Right hindlimb (tissue), 1 donor: ENCODE measurements at regions not wholly inside any gene's neighbourhood (a gene's known extent, or its start where the extent isn't known, plus 50 kb on each side); places are given as distances from the start of the nearest gene placed in this dataset.
"Not testable (repeated sequence)": the region's sequence is repeated elsewhere in the genome, so short reads cannot be mapped to it uniquely, and the experiment has no call there.

Experiments used
- DNase-seq: peaks from one replicate; pipeline ENCODE4 v3.0.0-alpha.2; 2018

DNA sequence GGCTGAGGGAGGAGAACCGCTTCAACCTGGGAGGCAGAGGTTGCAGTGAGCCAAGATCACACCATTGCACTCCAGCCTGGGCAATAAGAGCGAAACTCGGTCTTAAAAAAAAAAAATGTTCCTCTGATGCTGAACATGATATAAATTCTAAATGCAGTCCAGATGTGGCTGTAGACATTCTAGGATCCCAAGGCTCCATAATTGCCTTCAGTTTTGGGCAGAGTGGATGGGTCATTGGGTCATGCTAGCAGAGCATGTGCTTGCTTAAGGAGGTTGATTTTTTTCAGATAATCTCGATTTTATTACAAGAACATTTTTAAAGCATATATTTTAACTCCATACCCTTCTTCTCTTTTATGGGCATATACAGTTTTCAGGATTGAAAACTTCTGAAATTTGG lies 112.0 kb downstream of the UTRN start:
- DNase-seq: no peak

DNA sequence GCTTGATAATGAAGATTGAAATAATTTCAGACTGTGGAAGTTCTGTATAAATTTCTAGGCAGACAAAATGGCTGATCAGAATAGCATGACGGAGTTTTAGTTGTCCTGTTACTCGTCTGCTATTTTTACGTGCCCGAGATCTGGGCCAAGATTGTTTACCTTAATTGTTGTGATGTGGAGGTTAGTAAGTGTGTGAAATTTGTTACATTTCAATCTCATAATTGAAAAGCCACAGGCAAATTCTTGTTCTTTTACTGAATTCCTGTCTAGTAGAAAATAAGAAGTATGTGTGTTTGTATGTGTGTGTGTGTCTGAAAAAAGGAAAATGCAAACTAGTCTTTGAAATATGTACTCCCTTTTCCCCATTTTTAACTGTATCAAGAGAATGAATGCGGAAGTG lies 115.2 kb downstream of the UTRN start:
- no peak for DNase-seq

DNA sequence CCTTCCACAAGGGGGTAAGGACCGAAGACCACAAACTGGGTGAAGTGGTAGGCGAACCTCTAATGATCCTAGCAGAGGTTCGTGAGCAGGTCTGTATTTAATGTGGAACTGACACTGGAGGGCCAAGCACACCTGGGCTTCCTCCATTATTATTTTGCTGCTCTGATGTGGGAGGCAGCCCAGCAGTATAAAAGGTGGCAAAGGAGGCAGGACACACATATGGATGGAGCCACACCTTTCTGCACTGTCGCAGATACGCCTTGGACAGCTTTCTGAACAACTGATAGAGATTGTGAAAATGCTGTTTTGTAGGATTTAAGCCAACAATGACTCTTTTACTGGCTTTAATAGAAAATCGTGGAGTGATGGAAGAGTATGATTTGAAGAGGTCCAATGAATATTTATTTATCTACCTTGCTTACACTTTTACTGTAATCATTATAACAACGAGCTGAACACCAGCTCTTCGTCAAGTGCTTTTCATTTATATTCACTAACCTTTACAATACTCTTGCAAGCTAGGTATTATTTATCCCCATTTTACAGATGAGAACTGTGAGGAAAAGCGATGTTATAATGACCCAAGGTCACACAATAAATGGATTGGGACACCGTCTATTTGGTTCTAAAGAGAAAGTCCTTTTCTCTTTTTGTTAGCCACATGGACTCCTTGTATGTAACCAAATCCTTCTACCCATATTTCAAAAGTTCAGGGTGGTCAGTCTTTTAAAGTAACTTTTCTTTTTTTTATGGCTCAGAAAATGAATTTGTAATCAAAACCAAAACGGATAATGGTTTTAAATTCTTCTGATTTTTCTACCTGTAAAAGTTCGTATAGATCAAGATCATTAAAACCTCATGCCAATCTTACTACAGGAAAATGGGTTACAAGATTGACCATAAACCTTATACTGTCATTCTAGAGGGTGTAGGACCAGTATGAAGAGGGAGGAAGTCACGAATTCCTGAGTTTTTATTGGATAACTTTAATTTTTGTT lies 116.9 kb downstream of the UTRN start:
- DNase-seq: no peak

DNA sequence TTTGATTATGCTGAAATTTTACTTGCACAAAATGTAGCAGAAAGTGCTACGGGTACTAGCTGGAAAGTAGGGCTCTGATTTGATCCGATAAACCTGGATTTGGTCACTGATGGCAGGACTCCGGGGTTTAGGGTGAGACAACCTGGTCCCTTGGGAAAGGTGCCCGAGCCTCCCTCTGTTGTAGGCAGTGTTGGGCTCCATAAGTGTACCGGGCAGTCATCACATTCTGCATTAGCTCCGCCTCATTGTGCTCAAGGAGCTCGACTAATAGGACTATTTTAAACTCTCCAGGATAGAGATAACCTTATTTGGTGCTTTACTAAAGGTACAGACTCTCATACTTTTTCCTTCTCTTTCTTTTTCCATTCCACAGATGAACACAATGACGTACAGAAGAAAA lies 117.6 kb downstream of the UTRN start:
- no peak for DNase-seq

DNA sequence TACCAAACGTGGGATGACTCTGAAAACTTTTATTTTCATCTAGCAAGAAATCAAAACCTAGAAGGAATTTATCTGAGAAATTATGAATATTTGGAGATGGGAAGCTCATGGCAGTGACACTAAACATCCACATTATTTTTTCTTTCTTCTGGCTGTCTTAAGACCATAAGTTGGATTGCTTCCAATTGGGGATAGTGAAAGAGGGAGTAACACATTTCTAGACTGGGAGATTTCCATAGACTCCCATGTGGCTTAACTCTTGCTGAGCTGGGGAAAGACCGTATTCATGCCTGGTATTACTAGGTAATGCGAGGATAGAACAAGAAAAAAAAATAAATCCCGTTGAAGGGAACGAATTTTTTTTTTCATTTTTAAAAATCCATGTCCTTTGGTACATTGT lies 120.0 kb downstream of the UTRN start:
- no peak for DNase-seq

DNA sequence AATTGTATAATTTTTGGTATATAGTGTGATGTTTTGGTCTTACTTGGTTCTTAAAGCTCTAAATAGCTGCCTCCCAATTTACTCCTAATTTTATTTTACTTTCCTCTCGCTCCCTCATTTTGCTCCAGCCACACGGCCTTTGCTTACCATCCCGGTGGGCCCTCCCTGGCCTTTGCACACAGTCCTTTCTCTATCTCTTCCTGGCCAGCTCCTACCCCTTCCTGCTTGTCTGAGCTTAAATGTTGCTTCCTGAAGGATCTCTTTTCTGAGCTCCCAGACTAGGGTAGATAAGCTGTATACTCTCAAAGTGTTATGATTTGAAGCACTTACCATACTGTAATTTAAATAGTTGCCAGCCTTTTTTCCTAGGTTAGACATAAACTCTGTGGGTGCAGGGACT lies 121.7 kb downstream of the UTRN start:
- no peak for DNase-seq

DNA sequence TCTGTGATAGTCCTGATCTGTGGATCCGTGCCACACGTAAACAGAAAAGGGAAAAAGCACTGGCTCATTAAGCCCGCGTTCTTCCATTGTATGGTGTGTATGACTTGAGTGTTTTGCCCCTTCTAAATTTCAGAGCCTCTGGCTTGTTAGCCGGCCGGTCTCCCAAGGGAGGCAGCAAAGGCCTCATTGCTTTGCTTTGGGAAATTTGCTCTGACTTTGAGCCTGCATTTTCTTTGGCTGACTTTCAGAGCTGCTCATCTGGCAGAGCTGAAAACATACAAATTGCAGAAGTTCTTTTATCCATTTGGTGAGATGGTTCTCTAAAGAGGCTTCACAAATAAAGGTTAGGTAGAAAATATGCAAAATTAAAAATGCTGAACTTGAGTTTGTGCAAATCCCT lies 123.0 kb downstream of the UTRN start:
- peak; percentile 56 for DNase-seq

DNA sequence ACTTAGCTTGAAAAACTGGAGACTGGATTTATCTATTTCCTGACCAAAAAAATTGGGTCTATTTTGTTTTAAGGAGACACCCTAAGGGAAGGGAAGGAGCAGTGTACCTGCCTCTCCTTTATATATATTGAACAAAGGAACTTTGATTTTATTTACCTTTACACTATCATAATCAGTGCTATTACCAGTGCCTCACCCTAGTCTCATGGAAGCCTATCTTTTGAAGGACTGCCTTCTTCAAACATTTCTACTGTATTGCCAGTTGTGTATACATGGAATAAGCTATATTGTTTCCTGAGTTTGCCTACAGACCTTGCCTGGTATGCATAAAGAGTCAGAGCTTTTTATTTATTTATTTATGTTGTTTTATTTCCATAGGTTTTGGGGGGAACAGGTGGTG lies 124.9 kb downstream of the UTRN start:
- no peak for DNase-seq

DNA sequence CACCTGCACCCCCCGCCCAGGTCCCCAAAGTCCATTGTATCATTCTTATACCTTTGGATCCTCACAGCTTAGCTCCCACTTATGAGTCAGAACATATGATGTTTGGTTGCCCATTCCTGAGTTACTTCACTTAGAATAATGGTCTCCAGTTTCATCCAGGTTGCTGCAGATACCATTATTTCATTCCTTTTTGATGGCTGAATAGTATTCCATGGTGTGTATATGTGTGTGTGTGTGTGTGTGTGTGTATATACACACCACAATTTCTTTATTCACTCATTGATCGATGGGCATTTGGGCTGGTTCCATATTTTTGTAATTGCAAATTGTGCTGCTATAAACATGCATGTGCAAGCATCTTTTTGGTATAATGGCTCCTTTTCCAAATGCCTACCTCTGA lies 125.4 kb downstream of the UTRN start:
- not testable (repeated sequence) for DNase-seq

DNA sequence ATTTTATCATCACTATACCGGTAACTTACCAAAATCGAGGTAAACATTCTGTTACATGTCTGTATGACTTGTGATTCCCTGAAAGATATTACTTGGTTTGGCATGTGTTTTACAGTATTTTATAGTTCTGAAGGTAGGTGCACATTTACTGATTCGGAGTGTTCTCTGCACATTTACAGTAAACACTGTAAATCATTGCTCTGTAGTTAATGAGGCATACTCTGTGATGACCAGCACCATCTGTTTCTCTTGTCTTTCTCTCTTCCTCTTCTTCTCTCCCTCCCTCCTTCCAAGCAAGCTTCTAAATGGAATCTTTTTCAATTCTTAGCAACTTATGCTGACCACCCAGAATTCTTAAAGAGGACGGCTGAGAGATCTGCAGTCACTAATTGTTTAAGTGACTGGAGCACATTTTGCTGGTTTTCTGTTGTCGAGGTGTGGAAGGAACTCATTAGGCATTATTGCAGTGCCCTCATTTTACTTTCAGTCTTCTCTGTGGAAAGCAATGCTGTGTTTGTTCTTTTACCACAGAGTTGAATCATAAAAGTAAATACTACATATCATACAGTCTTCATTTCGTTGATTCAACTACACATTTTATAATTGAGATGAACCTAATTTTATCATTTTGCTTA lies 126.5 kb downstream of the UTRN start:
- DNase-seq: no peak

DNA sequence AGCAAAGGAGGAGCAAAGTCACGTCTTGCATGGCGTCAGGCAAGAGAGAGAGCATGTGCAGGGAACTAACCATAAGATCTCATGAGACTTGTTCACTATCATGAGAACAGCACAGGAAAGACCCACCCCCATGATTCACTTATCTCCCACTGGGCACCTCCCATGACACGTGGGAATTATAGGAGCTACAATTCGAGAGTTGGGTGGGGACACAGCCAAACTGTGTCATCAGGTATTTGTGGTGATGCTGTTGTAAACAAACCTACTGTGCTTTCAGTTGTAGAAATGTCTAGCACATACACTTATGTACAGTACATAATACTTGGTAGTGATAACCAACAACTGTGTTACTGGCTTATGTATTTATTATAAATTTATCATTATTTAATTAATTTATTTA lies 128.3 kb downstream of the UTRN start:
- no peak for DNase-seq

DNA sequence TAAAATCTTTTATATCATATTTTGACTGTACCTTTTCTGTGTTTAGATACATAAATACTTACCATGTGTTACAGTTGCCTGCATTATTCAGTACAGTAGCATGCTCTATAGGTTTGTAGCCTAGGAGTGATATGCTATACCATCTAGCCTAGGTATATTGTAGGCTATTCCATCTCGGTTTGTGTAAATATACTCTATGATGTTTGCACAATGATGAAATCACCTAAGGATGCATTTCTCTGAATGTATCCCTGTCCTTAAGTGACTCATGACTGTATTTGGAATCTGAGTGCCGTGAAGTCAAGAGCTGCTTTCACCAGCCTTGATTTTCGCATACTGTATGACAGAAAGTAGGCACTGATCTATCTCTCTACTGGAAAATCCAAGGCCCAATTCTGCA lies 129.9 kb downstream of the UTRN start:
- DNase-seq: no peak

DNA sequence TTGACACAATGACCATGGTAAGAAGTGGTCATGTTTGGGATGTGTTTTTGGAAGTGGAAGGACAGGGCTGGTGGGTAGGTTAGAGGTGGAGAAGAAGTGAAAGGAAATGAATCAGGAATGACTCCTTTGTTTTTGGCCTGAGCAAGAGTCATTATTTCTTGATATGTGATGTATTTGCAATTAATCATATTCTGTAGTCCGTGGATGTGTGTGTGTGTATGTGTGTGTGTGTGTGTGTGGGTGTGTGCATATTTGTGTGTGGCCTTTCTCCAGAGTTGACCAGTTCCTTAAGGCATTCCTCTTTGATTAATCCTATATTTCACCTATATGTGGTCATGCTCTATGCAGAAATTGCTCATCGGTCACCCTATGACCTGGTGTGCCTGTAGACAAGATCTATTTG lies 130.7 kb downstream of the UTRN start:
- DNase-seq: no peak

DNA sequence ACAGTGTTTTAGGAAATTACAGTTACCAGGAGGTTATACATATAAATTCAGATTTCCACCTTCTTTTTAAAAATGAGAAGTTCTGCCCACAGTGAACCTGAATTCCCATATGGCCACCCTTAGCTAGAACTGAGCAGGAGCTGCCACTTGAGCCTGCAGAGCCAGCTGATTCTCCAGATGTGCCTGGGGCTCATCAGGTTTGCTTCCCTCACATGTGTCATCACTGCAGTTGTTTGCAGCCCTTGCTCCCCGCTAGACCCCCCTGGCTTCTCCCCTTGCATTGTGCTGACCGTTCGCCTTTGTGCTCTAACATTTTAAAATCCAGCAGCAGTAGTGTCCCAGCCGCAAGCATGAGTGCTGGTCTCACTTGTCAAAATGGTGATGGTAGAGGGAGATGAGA lies 131.1 kb downstream of the UTRN start:
- DNase-seq: no peak

DNA sequence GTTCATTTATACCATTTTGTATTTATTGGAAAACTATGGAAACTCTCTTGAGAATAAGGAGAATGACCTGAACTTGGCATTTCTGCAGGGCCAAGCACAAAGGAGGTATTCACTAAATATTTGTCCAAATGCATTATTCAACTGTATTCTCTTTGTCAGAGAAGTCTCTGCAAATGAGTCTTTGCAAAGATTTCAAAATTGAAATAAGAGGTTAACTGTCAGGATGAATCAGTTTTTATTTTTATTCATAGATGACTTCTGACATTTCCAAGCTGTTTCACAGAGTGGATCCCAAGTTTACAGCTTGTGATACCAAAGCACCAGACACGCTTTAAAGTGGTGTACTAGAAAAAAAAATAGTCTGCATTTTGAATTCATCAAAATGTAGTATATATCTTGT lies 131.6 kb downstream of the UTRN start:
- DNase-seq: no peak

DNA sequence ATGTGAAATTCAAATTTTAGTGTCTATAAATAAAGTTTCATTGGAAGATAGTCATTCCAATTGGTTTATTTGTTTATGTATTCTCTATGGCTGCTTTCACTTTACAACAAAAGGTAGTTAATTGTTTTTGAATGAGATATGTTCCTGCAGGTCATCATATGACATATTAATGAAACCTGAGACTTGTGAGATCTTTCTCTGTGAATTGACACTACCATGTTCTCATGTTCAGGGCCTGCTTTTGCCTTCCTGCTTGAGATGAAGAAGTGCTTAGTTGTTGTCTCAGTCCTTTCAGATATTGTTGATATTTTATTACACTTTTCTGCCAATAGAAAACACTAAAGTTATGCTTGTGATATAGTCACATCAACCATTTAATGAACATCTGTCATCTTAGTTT lies 132.5 kb downstream of the UTRN start:
- DNase-seq: no peak

DNA sequence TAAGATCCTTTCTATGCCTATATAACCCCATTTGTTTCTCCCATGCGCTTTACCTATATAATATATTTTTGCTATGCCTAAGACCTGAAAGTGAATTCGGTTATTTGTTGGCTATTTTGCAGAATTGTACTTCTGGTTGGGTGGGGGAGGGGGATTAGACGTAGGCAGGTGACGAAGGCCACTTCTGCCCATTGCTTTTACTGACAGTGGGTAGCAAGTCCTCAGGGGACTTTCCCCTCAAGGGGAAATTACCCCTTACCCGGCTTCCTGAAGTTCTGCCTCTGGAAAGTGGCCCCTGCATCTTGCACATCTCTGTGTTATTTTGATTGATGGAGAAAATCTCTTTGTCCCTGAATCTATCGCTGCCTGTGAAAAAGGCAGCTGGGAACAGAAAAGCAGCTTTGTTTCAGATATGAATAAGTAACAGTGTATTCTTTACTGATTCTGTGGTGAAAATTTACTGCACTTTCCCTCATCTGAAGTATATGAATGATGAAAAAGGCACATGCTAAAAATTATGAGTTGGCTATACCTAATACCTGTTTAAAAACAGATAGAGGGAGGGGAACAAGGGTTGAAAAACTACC lies 133.9 kb downstream of the UTRN start:
- DNase-seq: no peak

DNA sequence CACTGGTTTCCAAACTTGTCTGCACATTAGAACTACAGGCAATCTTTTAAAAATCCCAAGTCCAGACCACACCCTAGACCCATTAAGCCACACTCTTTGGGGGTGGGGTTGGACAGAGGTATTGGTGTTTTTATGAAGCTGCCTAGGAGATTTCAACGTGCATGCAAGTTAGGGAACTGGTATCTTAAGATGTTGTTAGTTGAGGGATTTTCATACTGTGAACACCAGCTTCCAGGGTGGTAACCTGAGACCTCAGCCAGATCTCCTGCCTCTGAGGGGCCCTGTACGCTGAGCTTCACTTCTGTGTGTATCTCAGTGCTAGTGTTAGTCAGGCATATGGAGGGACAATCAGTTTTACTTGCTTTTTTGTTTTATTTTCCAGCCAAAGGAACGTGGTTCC lies 138.0 kb downstream of the UTRN start:
- no peak for DNase-seq

DNA sequence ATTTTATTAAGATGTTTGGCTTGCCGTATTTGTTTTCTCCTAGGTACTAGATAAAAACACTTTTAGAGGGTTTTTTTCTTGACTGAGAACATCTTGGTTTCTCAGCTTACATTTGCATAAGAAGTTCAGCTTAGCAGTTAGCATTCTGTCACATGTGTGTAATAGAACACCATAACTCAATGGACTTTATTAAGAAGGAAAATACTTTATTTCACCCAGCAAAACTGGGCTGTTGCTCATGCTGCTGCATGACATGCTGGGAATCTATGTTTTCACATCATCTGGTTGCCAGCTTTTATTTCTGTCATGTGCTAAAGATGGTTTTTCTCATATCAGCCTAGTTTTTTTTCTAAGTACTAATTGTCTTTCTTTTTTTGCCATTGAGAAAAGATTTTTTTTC lies 144.6 kb downstream of the UTRN start:
- no peak for DNase-seq

DNA sequence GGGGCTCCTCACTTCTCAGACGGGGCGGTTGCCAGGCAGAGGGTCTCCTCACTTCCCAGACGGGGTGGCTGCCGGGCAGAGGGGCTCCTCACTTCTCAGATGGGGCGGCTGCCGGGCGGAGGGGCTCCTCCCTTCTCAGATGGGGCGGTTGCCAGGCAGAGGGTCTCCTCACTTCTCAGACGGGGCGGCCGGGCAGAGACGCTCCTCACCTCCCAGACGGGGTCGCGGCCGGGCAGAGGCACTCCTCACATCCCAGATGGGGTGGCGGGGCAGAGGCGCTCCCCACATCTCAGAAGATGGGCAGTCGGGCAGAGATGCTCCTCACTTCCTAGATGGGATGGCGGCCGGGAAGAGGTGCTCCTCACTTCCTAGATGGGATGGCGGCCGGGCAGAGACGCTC lies 148.3 kb downstream of the UTRN start:
- not testable (repeated sequence) for DNase-seq

DNA sequence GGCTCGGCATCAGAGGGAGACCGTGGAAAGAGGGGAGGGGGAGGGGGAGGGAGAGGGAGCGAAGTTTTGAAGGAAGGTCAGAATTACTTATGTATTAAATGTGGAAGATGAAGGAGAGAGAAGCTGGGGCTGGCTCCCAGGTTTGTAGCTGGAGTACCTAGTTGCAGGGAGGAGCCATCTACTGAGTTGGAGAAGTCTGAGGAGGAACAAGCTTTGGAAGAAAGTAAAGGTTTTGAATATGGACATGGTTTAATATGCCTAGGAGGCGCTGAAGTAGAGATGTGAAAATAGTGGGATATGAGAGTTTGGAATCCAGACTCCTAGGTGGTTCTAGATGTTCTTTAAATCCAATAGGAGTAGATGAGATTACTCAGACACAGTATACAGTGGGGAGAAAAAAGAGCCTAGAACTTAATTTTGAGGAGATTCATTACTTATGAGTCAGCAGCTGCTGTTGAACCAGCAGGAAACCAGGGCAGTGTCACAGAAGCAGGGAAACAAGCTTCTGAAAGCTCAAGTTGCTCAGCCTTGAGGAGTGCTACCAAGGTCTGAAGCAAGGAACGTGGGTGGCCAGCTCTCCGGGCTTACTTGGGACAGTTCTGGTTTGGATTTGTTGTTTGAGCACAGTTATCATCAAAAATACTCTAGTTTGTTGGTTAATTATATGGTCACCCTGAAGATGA lies 149.3 kb downstream of the UTRN start:
- DNase-seq: no peak

DNA sequence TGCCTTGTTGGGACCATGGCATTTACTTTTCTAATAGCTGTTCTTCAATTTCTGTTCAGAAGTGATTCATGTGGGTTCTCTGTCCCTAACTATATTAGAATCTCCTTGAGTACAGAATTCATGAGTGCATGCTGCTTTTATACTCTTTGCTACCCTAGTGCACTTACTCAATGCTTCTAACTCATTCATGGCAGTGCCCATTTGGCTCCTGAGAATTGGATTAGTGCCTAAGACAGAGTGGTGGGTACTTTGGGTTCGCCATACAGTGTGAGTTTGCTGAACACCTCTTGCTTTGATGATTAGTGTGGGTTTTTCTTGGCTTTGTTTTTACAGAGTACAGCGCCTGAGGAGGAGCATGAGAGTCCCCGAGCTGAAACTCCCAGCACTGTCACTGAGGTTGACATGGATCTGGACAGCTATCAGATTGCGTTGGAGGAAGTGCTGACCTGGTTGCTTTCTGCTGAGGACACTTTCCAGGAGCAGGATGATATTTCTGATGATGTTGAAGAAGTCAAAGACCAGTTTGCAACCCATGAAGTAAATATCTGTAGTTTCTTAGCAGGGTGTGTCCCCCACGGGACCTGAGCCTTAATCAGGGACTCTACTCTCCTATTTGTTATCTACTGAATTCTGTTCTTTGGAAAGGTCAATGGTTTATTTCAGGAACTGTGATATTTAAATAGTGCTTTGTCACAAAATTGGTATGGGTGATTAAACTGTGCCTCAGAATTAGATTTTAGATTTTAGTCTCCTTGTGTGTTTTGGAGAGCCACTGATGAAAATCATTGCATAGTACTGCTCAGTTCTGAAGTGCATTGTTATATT lies 150.7 kb downstream of the UTRN start:
- no peak for DNase-seq

DNA sequence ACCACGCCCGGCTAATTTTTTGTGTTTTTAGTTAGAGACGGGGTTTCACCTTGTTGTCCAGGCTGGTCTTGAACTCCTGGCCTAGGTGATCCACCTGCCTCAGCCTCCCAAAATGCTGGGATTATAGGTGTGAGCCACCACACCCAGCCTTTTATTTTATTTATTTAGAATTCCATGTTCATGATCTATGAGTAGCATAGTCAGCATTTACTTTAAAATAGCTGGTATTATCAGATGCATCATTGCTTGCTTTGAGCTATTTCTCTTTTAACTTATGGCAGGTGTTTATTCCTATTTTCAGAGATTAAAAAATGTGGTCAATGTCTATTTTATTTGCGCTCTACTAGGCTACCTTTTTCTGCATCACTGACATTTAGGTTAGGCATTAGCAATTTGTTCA lies 152.0 kb downstream of the UTRN start:
- no peak for DNase-seq
